ENCODE measurements at regions not wholly inside any gene's neighbourhood (a gene's known extent, or its start where the extent isn't known, plus 50 kb on each side); places are given as distances from the start of the nearest gene placed in this dataset.

GRCh38 chr21:22754746-22755145 is 1756.5 kb downstream of the NCAM2 start:
- H3K4me3 ChIP-seq: no peak overlapping the region
- H3K27me3 ChIP-seq: no peaks in the 10 kb centered on the region
- no peaks in the 10 kb centered on the region for H3K4me1 ChIP-seq
- no peaks in the 10 kb centered on the region for H3K36me3 ChIP-seq
- no peak for DNase-seq
- H3K9me3 ChIP-seq: no peaks in the 10 kb centered on the region
- TF ChIP-seq, protein P1, sequence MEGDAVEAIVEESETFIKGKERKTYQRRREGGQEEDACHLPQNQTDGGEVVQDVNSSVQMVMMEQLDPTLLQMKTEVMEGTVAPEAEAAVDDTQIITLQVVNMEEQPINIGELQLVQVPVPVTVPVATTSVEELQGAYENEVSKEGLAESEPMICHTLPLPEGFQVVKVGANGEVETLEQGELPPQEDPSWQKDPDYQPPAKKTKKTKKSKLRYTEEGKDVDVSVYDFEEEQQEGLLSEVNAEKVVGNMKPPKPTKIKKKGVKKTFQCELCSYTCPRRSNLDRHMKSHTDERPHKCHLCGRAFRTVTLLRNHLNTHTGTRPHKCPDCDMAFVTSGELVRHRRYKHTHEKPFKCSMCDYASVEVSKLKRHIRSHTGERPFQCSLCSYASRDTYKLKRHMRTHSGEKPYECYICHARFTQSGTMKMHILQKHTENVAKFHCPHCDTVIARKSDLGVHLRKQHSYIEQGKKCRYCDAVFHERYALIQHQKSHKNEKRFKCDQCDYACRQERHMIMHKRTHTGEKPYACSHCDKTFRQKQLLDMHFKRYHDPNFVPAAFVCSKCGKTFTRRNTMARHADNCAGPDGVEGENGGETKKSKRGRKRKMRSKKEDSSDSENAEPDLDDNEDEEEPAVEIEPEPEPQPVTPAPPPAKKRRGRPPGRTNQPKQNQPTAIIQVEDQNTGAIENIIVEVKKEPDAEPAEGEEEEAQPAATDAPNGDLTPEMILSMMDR (IDR thresholded peaks at IDR 0.05): no peak
- no peak for TF ChIP-seq POLR2A (IDR thresholded peaks at IDR 0.05)
- no peak overlapping the region for H3K27ac ChIP-seq

- H3K9me3 ChIP-seq: no peaks in the 10 kb centered on the region
- DNase-seq: no peak
- no peak overlapping the region for H3K4me3 ChIP-seq
- no peak overlapping the region for H3K27ac ChIP-seq
- H3K4me1 ChIP-seq: no peaks in the 10 kb centered on the region
- H3K36me3 ChIP-seq: no peaks in the 10 kb centered on the region
- H3K27me3 ChIP-seq: no peaks in the 10 kb centered on the region
- no peak for TF ChIP-seq POLR2A (IDR thresholded peaks at IDR 0.05)
- TF ChIP-seq, protein P1 (IDR thresholded peaks at IDR 0.05): no peak
Measured at GRCh38 chr21:22758478-22758877, 1760.3 kb downstream of the NCAM2 start.

- Histone ChIP-seq H3K36me3 (no peaks in the 10 kb centered on the region), H3K27ac (no peak overlapping the region), H3K27me3 (no peaks in the 10 kb centered on the region), H3K4me3 (no peak overlapping the region), H3K4me1 (no peaks in the 10 kb centered on the region), H3K9me3 (no peaks in the 10 kb centered on the region)
- TF ChIP-seq POLR2A (IDR thresholded peaks at IDR 0.05): no peak
- TF ChIP-seq, protein P1 (IDR thresholded peaks at IDR 0.05): no peak
- DNase-seq: no peak
Measured at GRCh38 chr21:22762463-22762862, 1764.3 kb downstream of the NCAM2 start.

GRCh38 chr21:22763442-22763841 is 1765.2 kb downstream of the NCAM2 start:
- H3K4me1 ChIP-seq: no peaks in the 10 kb centered on the region
- no peaks in the 10 kb centered on the region for H3K9me3 ChIP-seq
- DNase-seq: no peak
- TF ChIP-seq POLR2A (IDR thresholded peaks at IDR 0.05): no peak
- TF ChIP-seq, protein P1 (IDR thresholded peaks at IDR 0.05): no peak
- H3K36me3 ChIP-seq: no peaks in the 10 kb centered on the region
- H3K4me3 ChIP-seq: no peak overlapping the region
- H3K27me3 ChIP-seq: no peaks in the 10 kb centered on the region
- no peak overlapping the region for H3K27ac ChIP-seq

DNA sequence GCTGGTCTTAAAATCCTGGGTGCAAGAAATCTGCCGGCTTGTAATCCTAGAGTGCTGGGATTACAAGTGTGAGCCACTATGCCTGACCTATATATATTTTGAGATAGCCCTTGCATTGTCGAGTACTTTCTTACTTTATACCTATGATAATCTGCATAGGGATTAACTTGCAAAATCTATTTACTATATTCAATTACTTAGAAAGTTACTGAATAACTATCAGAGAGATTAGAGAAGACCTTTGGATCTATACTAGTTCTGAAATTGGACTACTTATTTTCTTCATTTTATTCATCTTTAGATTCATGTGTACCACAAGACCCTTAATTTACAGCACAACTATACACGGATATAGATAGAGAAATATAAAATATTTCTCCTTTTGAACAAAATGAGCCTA is 1766.0 kb downstream of the NCAM2 start:
- Histone ChIP-seq H3K27ac (no peak overlapping the region), H3K9me3 (no peaks in the 10 kb centered on the region), H3K27me3 (no peaks in the 10 kb centered on the region), H3K4me1 (no peaks in the 10 kb centered on the region), H3K36me3 (no peaks in the 10 kb centered on the region), H3K4me3 (no peak overlapping the region)
- no peak for TF ChIP-seq POLR2A (IDR thresholded peaks at IDR 0.05)
- TF ChIP-seq, protein P1 (IDR thresholded peaks at IDR 0.05): no peak
- no peak for DNase-seq

DNA sequence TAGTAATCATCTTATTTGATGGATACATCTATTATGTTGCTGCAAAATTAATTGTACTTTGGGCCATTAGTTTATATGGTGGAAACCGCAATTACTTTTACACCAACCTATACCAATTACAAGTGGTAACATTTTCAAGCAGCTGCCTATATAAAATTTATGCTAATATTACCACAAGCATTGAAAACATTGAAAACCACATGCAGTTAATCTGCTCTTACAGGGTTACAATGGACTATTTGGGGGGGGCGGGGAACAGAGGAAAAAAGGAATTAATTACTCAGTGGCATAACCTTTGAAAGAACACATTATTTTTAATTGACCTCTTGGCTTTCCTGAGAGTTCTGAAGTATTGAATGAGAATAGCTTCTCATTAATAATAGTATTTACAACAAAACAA is 1793.2 kb downstream of the NCAM2 start:
- H3K36me3 ChIP-seq: no peaks in the 10 kb centered on the region
- no peak for DNase-seq

More for the DNA sequence above, 1793.2 kb downstream of the NCAM2 start:
- H3K4me3 ChIP-seq: no peak overlapping the region
- TF ChIP-seq, protein P1 (IDR thresholded peaks at IDR 0.05): no peak
- no peak for TF ChIP-seq POLR2A (IDR thresholded peaks at IDR 0.05)
- no peaks in the 10 kb centered on the region for H3K9me3 ChIP-seq
- no peaks in the 10 kb centered on the region for H3K27me3 ChIP-seq
- H3K27ac ChIP-seq: no peak overlapping the region
- no peaks in the 10 kb centered on the region for H3K4me1 ChIP-seq

Data from Peyer's patch (tissue), 4 donors.